ENCODE measurements at regions not wholly inside any gene's neighbourhood (a gene's known extent, or its start where the extent isn't known, plus 50 kb on each side); places are given as distances from the start of the nearest gene placed in this dataset.

GRCh38 chr14:56374421-56374820 is 205.2 kb upstream of the TMEM260 start:
- ChIA-PET CTCF (no interaction called here), POLR2A (no interaction called here)
- no peak for DNase-seq (ENCODE audit: extremely low spot score)
- no peak for TF ChIP-seq FOXA1 (IDR thresholded peaks at IDR 0.05)
- TF ChIP-seq FOXM1 (IDR thresholded peaks at IDR 0.05; ENCODE audit: borderline replicate concordance): no peak
- no peak for TF ChIP-seq ZNF384 (IDR thresholded peaks at IDR 0.05)
- no peak for TF ChIP-seq FOXK2 (IDR thresholded peaks at IDR 0.05)
- TF ChIP-seq LEF1 (IDR thresholded peaks at IDR 0.05; ENCODE audit: borderline replicate concordance): no peak
- TF ChIP-seq BHLHE40 (IDR thresholded peaks at IDR 0.05; ENCODE audit: borderline replicate concordance): no peak
- no peak for TF ChIP-seq PKNOX1 (IDR thresholded peaks at IDR 0.05)

GRCh38 chr14:56378046-56378445 is 201.6 kb upstream of the TMEM260 start:
- POLR2A ChIA-PET: no interaction called here
- TF ChIP-seq FOXM1 (IDR thresholded peaks at IDR 0.05; ENCODE audit: borderline replicate concordance) (no peak), FOXK2 (IDR thresholded peaks at IDR 0.05) (no peak), PKNOX1 (IDR thresholded peaks at IDR 0.05) (no peak), HDGF (IDR thresholded peaks at IDR 0.05; ENCODE audit: borderline replicate concordance) (no peak), L3MBTL2 (conservative IDR thresholded peaks at IDR 0.05) (no peak), ZNF384 (IDR thresholded peaks at IDR 0.05) (no peak), CTBP1 (IDR thresholded peaks at IDR 0.05; ENCODE audit: borderline replicate concordance) (no peak), NFRKB (IDR thresholded peaks at IDR 0.05) (no peak), LEF1 (IDR thresholded peaks at IDR 0.05; ENCODE audit: borderline replicate concordance) (no peak), ELF4 (IDR thresholded peaks at IDR 0.05) (no peak), SUZ12 (IDR thresholded peaks at IDR 0.05) (no peak), FOXA1 (IDR thresholded peaks at IDR 0.05) (no peak), SP1 (IDR thresholded peaks at IDR 0.05) (no peak), BHLHE40 (IDR thresholded peaks at IDR 0.05; ENCODE audit: borderline replicate concordance) (no peak)
- CTCF ChIA-PET: no interaction called here

GRCh38 chr14:56378475-56378877 is 201.1 kb upstream of the TMEM260 start:
- ChIA-PET POLR2A (no interaction called here), CTCF (no interaction called here)
- DNase-seq (ENCODE audit: extremely low spot score): no peak
- TF ChIP-seq ELF4 (IDR thresholded peaks at IDR 0.05): no peak
- no peak for TF ChIP-seq FOXA1 (IDR thresholded peaks at IDR 0.05)
- no peak for TF ChIP-seq FOXM1 (IDR thresholded peaks at IDR 0.05; ENCODE audit: borderline replicate concordance)
- TF ChIP-seq ZNF384 (IDR thresholded peaks at IDR 0.05): no peak
- no peak for TF ChIP-seq L3MBTL2 (conservative IDR thresholded peaks at IDR 0.05)
- no peak for TF ChIP-seq TARDBP (IDR thresholded peaks at IDR 0.05)
- no peak for TF ChIP-seq BHLHE40 (IDR thresholded peaks at IDR 0.05; ENCODE audit: borderline replicate concordance)
- TF ChIP-seq NFRKB (IDR thresholded peaks at IDR 0.05): no peak
- TF ChIP-seq SP1 (IDR thresholded peaks at IDR 0.05): no peak
- TF ChIP-seq PKNOX1 (IDR thresholded peaks at IDR 0.05): no peak

More at GRCh38 chr14:56378046-56378445, 201.6 kb upstream of the TMEM260 start:
- DNase-seq (ENCODE audit: extremely low spot score): no peak

GRCh38 chr14:56379956-56380355 is 199.6 kb upstream of the TMEM260 start:
- ChIA-PET POLR2A (no interaction called here), CTCF (no interaction called here)
- TF ChIP-seq CTBP1 (IDR thresholded peaks at IDR 0.05; ENCODE audit: borderline replicate concordance): no peak
- TF ChIP-seq ARNT (IDR thresholded peaks at IDR 0.05): no peak
- no peak for TF ChIP-seq HDGF (IDR thresholded peaks at IDR 0.05; ENCODE audit: borderline replicate concordance)
- TF ChIP-seq FOXA1 (IDR thresholded peaks at IDR 0.05): no peak
- TF ChIP-seq LEF1 (IDR thresholded peaks at IDR 0.05; ENCODE audit: borderline replicate concordance): no peak
- TF ChIP-seq L3MBTL2 (conservative IDR thresholded peaks at IDR 0.05): no peak
- TF ChIP-seq PKNOX1 (IDR thresholded peaks at IDR 0.05): no peak
- no peak for TF ChIP-seq BHLHE40 (IDR thresholded peaks at IDR 0.05; ENCODE audit: borderline replicate concordance)
- no peak for TF ChIP-seq NFRKB (IDR thresholded peaks at IDR 0.05)
- TF ChIP-seq ZNF384 (IDR thresholded peaks at IDR 0.05): no peak
- no peak for TF ChIP-seq ELF4 (IDR thresholded peaks at IDR 0.05)
- no peak for TF ChIP-seq FOXM1 (IDR thresholded peaks at IDR 0.05; ENCODE audit: borderline replicate concordance)
- TF ChIP-seq FOXK2 (IDR thresholded peaks at IDR 0.05): no peak
- TF ChIP-seq SP1 (IDR thresholded peaks at IDR 0.05): no peak
- TF ChIP-seq TARDBP (IDR thresholded peaks at IDR 0.05): no peak
- no peak for TF ChIP-seq SUZ12 (IDR thresholded peaks at IDR 0.05)
- no peak for DNase-seq (ENCODE audit: extremely low spot score)

GRCh38 chr14:56386024-56386423 is 193.6 kb upstream of the TMEM260 start:
- ChIA-PET POLR2A (no interaction called here), CTCF (no interaction called here)
- TF ChIP-seq BHLHE40 (IDR thresholded peaks at IDR 0.05; ENCODE audit: borderline replicate concordance) (no peak), FOXM1 (IDR thresholded peaks at IDR 0.05; ENCODE audit: borderline replicate concordance) (no peak), PKNOX1 (IDR thresholded peaks at IDR 0.05) (no peak), ELF4 (IDR thresholded peaks at IDR 0.05) (no peak), NFRKB (IDR thresholded peaks at IDR 0.05) (no peak), FOXK2 (IDR thresholded peaks at IDR 0.05) (no peak), TARDBP (IDR thresholded peaks at IDR 0.05) (no peak), FOXA1 (IDR thresholded peaks at IDR 0.05) (no peak)
- DNase-seq (ENCODE audit: extremely low spot score): no peak
